Cerebellar nuclear complex (tissue), 1 donor: ENCODE measurements at regions not wholly inside any gene's neighbourhood (a gene's known extent, or its start where the extent isn't known, plus 50 kb on each side); places are given as distances from the start of the nearest gene placed in this dataset.

Experiments used
- DNase-seq, 2 experiments: peaks; one replicate each; lab custom pipeline; 2025; lab: John Stamatoyannopoulos, UW

DNA sequence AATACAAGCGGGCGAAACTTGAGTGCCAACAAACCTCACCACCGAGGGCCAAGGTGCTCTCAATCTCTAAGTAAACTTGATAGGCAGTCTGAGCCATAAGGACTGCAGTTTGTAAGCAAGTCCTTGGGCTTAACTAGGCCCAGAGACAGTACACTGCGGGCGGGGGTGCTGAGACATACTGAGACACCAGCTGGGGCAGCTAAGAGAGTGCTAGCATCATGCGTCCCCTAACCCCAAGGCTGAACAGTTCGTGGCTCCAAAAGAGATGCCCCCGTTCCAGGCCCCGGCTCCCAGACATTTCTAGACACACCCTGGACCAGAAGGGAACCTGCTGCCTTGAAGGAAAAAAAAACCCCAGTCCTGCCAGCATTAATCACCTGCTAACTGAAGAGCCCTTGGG is 126.8 kb upstream of the PRDX4 start:
- DNase-seq: no peak

DNA sequence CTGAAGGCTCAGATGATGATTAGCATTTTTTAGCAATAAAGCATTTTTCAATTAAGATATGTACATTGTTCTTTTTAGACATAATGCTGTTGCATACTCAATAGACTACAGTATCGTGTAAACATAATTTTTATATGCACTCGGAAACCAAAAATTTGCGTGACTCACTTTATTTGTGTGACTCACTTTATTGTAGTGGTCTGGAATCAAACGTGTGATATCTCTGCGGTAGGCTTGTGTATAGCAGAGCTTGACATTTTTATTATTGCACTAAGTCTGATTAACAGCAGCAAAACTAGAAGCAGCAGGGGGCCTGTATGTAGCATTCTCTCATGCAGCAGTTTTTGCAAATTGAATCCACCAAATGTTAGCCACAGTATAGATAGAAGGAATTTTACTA is 119.1 kb upstream of the PRDX4 start:
- no peak for DNase-seq

GRCh38 chrX:23552303-23552702 is 115.0 kb upstream of the PRDX4 start:
- no peak for DNase-seq

DNA sequence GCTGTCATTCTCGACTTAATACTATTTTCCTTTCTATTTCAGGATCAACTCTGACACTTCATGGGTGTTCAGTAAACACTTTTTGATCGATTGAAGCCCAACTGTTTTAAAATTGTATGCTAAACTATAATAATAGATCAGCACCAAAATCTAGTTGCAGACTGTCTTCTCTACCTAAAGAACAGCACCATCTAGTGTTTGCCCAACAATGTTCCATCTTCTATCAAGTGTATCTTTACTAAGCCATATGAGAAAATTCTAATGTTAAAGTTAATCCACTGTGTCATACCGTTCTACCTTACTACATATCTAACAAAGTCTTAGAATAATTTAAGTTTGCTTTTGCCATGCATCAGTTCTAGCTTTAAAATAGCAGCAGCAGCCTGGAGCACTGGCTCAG is 113.0 kb upstream of the PRDX4 start:
- DNase-seq: no peak

- no peak for DNase-seq
Measured at GRCh38 chrX:23557070-23557469, 110.2 kb upstream of the PRDX4 start.

DNA sequence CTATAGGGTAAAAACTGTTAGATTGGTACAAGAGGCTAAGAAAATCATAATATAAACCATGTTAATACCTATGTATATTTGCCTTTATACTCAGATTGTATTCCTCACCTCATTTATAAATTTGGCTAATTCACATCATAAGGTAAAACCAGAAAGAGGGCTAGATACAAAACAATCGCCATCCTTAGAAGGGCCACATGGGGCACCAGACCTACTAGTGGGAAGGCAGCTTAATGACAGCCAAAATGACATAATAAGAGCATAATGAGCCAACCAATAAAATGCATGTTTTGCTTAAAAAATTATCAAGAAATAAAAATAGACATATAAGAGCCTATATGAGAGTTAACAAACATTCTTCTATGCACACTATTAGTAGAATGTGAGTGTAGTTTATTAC is 107.3 kb upstream of the PRDX4 start:
- DNase-seq: no peak

DNA sequence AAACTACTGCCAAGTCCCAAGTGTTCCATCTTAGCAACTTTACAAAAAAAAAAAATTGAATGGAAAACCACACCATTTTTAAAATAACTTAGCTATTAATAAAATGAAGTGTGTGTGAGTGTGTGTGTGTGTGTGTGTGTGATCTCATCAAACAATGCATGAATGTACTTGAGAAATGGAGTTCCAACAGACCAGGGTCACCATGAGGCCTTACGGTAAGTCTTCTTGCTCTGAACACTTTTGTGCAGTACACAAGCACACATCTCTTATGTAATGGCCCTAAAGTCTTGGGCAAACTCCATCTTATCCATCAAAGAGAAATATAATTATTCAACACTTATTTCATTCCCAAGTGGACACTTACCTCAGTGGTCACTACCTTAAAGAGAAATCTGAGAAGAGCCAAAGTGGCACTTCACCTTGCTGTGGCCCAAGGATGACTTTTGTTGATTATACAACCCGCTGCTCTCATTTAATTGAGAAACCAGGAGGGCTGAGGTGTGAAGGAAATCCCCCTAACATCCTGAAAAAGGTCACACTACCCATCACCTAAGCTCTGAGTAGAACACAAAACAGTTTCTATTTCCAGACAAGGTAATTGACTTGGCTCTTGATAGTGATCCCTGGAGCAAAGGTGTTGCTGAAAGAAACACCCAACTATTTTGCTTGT is 96.5 kb upstream of the PRDX4 start:
- DNase-seq: no peak

DNA sequence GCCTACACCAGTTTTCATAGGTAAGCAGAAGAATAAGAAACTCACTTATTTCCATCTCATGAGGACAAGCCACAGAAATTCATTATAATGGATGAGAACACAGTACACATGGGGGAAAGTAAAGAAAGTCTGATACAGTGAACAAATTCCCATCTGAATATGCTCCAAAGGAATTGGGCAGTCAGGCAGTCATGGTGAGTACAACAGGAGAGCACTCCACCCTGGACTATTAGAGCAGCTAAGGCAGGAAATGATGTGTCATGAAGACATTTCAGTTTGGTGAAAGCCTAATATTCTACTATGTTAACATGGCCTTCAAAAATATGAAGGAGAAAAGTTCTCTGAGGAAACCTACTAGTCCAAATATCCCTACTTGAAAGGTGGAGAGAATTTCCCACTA is 92.0 kb upstream of the PRDX4 start:
- DNase-seq: no peak

GRCh38 chrX:23578079-23578478 is 89.2 kb upstream of the PRDX4 start:
- no peak for DNase-seq

- DNase-seq: no peak
Measured at GRCh38 chrX:23589496-23589895, 77.8 kb upstream of the PRDX4 start.

- no peak for DNase-seq
Measured at GRCh38 chrX:23592741-23593140, 74.6 kb upstream of the PRDX4 start.

DNA sequence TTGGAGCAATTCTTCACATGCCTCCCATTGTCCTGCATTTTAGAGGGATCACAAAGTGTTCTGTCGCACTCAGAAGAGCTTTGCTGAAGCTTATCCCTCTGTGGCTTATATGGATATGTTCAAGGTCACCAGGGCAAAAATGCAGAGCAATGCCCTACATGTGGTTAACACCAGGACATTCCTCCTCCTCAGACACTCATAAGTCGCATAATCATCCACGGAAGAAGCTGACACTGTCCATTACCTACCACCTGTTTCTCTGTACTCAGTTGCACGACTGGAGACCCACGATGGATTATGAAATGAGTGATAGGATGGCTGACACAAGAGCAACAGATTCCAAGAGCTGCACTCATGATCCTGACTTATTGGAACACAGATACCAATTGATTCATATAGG is 68.7 kb upstream of the PRDX4 start:
- DNase-seq: no peak

GRCh38 chrX:23603501-23603900 is 63.8 kb upstream of the PRDX4 start:
- DNase-seq: no peak

GRCh38 chrX:23610495-23610894 is 56.8 kb upstream of the PRDX4 start:
- DNase-seq: no peak

- no peak for DNase-seq
Measured at GRCh38 chrX:23612846-23613245, 54.4 kb upstream of the PRDX4 start.

- no peak for DNase-seq
Measured at GRCh38 chrX:23616361-23616760, 50.9 kb upstream of the PRDX4 start.
